Vagina (tissue), 2 donors: ENCODE measurements at regions not wholly inside any gene's neighbourhood (a gene's known extent, or its start where the extent isn't known, plus 50 kb on each side); places are given as distances from the start of the nearest gene placed in this dataset.
"Not testable (repeated sequence)": the region's sequence is repeated elsewhere in the genome, so short reads cannot be mapped to it uniquely, and the experiment has no call there.

ENCODE experiments used
- DNase-seq, 2 donors: peaks; one replicate each; pipeline ENCODE4 v3.0.0-alpha.2; 2017; ENCODE audit errors: extremely low spot score in 2 of 2
- H3K27ac ChIP-seq: fragments of 200-600 bp; sonication (generic); one replicate; pipeline ENCODE4 v1.5.1; 2019
- H3K27me3 ChIP-seq: fragments of 200-600 bp; sonication (generic); one replicate; pipeline ENCODE4 v1.5.1; 2019
- H3K36me3 ChIP-seq, 2 donors: fragments of 200-600 bp; sonication (generic); one replicate each; pipeline ENCODE4 v1.5.1; 2017 to 2019
- H3K4me1 ChIP-seq: fragments of 200-600 bp; sonication (generic); one replicate; pipeline ENCODE4 v1.5.1; 2019
- H3K4me3 ChIP-seq, 2 donors: fragments of 200-600 bp; sonication (generic); 1 replicate in 1 of 2; 2 replicates in 1 of 2; pipeline ENCODE4 v1.5.1; 2016 to 2019
- H3K9me3 ChIP-seq: fragments of 200-600 bp; sonication (generic); one replicate; pipeline ENCODE4 v1.5.1; 2019
- intact Hi-C: fragments of 100-400 bp; cut with DNase I; formaldehyde crosslinking; loops from one replicate; pipeline ENCODE4 v1.15.1; 2023

DNA sequence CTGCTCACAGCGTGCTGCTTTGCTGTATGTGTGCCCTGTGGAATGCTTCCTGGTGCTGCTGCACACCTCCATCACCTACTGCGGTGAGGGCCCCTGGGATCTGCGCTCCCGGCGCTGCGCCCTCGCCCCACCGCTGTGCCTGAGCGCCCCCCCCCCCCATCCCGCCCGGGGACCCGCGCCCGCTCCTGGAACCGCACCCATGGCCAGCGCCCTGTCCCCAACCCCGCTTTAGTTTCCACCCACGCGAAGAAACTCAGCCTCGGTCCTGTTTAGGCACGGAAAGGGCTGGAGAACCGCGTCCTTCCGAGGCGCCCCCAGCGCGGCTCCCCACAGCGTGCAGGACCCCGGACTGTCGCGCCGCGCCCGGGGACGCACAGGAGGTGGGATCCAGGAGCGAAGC lies 265.5 kb downstream of the POTEB3 start:
- H3K4me3 ChIP-seq, H3K27me3 ChIP-seq, intact Hi-C loops, H3K9me3 ChIP-seq, H3K27ac ChIP-seq, H3K36me3 ChIP-seq, H3K4me1 ChIP-seq, DNase-seq: not testable (repeated sequence)

DNA sequence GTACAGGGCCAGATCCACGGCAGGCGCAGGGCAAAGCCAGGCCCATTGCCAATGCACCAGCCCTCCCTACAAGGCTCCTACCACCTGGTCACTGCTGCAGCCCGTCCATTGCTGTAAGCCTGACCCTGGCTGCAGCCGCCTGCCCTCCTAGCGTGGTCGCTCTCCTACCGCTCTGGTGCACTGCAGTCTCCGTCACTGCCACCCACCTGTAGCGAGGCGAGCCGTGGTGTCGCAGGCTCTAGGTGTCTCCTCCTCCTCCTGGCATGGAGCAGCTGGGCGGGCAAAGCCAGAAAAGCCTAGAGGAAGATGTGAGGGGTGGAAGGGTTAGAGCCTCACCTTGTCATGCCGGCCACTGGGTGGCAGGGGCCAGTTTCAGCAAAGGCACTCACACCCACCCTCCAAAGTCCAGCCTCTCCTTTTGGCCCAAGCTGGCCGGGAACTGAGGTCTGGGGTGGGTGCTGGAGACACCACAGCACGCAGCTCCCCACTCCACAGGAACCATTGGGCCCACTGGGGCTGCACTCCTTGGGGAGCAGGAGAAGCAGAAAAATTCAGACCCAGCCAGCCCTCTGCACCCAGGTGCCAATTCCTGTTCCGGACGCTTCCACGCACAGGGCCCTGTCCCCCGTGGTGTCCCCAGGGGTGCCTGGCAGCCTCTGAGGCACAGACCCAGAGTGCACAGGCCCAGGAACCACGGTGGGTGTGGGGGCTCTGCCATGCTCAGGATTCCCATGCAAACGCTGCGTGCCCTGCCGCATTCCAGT lies 285.3 kb upstream of the POTEB2 start:
- H3K27ac ChIP-seq, H3K27me3 ChIP-seq, H3K4me3 ChIP-seq, intact Hi-C loops, H3K4me1 ChIP-seq, H3K36me3 ChIP-seq, DNase-seq, H3K9me3 ChIP-seq: not testable (repeated sequence)

DNA sequence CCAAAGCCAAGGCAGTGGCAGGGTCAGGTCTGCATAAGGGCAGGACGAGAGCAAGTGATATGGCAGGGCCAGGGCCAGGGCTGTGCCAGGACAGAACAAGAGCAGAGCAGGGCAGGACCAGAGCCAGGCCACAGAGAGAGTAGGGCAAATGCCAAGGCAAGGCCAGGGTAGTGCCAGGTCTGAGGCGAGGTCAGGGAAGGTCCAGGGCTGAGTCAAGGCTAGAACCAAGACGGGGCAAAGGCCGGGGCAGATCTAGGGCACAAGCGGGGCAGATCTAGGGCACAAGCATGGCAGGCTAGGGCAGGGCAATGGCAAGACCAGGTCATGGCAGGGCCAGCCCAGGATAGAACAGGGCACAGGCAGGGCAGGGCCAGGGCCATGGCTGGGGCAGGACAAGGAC lies 282.0 kb upstream of the POTEB2 start:
- H3K36me3 ChIP-seq, H3K4me1 ChIP-seq, H3K4me3 ChIP-seq, intact Hi-C loops, DNase-seq, H3K27ac ChIP-seq, H3K27me3 ChIP-seq, H3K9me3 ChIP-seq: not testable (repeated sequence)

DNA sequence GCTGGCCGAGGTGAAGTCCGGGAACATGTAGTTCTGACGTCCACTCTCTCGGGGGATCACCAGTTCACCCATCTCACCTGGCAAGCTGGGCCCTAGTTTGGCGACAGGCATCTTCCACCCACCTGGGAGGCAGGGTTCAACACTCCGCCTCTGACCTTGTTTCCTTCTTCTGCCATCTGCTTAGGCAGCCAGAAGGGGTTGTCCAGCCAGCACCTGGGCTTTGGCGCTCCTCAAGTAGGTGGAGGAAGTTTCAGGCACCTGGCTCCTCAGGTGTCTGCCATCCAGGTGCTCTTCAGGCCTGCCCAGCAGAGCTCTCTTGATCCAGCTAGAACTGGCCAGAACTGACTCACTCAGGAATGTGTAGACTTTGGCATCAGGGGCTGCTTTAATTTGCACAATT lies 267.8 kb upstream of the POTEB2 start:
- H3K4me1 ChIP-seq, intact Hi-C loops, H3K4me3 ChIP-seq, DNase-seq, H3K27ac ChIP-seq, H3K27me3 ChIP-seq, H3K36me3 ChIP-seq, H3K9me3 ChIP-seq: not testable (repeated sequence)

DNA sequence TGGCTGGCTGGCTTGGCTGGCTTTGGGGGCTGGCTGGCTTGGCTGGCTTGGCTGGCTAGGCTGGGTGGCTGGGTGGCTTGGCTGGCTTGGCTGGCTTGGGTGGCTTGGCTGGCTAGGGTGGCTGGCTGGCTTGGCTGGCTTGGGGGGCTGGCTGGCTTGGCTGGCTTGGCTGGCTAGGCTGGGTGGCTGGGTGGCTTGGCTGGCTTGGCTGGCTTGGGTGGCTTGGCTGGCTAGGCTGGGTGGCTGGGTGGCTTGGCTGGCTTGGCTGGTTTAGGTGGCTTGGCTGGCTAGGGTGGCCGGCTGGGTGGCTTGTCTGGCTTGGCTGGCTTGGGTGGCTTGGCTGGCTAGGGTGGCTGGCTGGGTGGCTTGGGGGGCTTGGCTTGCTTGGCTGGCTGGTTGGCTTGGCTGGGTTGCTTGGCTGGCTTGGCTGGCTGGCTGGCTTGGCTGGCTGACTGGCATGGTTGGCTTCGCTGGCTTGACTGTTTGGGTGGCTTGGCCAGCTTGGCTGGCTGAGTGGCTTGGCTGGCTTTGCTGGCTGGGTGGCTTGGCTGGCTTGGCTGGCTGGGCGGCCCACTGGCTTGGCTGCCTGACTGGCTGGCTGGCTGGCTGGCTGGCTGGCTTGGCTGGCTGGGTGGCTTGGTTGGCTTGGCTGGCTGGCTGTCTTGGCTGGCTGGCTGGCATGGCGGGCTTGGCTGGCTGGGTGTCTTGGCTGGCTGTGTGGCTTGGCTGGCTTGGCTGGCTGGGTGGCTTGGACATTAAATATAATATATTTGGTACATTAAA lies 246.3 kb upstream of the POTEB2 start:
- H3K27ac ChIP-seq, H3K36me3 ChIP-seq, H3K9me3 ChIP-seq, intact Hi-C loops, H3K4me3 ChIP-seq, H3K4me1 ChIP-seq, H3K27me3 ChIP-seq: not testable (repeated sequence)
- DNase-seq, result peak in 1 of 2 donors; percentile 97

DNA sequence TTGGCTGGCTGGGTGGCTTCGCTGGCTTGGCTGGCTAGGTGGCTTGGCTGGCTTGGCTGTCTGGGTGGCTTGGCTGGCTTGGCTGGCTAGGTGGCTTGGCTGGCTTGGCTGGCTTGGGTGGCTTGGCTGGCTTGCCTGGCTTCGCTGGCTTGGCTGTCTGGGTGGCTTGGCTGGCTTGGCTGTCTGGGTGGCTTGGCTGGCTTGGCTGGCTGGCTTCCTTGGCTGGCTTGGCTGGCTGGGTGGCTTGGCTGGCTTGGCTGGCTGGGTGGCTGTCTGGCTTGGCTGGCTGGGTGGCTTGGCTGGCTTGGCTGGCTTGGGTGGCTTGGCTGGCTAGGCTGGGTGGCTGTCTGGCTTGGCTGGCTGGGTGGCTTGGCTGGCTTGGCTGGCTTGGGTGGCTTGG lies 245.7 kb upstream of the POTEB2 start:
- intact Hi-C loops, H3K27me3 ChIP-seq, H3K9me3 ChIP-seq, H3K4me3 ChIP-seq, H3K4me1 ChIP-seq, H3K27ac ChIP-seq, H3K36me3 ChIP-seq: not testable (repeated sequence)
- peak in 1 of 2 donors; percentile 98 for DNase-seq

DNA sequence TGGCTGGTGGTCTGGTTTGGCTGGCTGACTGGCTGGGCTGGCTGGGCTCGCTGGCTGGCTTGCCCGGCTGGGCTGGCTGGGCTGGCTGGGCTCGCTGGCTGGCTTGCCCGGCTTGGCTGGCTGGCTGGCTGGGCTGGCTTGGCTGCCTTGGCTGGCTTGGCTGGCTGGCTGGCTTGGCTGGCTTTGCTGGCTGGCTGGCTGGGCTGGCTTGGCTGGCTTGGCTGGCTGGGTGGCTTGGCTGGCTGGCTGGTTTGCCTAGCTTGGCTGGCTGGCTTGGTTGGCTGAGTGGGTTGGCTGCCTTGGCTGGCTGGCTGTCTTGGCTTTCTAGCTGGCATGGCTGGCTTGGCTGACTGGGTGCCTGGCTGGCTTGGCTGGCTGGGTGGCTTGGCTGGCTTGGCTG lies 245.1 kb upstream of the POTEB2 start:
- intact Hi-C loops, H3K27me3 ChIP-seq, H3K9me3 ChIP-seq, H3K36me3 ChIP-seq, H3K4me1 ChIP-seq, H3K4me3 ChIP-seq, H3K27ac ChIP-seq, DNase-seq: not testable (repeated sequence)

DNA sequence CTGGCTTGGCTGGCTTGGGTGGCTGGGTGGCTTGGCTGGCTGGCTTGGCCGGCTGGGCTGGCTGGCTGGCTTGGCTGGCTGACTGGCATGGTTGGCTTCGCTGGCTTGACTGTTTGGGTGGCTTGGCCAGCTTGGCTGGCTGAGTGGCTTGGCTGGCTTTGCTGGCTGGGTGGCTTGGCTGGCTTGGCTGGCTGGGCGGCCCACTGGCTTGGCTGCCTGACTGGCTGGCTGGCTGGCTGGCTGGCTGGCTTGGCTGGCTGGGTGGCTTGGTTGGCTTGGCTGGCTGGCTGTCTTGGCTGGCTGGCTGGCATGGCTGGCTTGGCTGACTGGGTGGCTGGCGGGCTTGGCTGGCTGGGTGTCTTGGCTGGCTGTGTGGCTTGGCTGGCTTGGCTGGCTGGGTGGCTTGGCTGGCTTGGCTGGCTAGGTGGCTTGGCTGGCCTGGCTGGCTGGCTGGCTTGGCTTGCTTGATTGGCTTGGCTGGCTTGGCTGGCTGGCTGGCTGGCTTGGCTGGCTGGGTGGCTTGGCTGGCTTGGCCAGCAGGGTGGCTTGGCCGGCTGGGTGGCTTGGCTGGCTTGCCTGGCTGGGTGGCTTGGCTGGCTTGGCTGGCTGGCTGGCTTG lies 244.2 kb upstream of the POTEB2 start:
- H3K9me3 ChIP-seq, H3K27ac ChIP-seq, DNase-seq, intact Hi-C loops, H3K36me3 ChIP-seq, H3K27me3 ChIP-seq, H3K4me1 ChIP-seq, H3K4me3 ChIP-seq: not testable (repeated sequence)

DNA sequence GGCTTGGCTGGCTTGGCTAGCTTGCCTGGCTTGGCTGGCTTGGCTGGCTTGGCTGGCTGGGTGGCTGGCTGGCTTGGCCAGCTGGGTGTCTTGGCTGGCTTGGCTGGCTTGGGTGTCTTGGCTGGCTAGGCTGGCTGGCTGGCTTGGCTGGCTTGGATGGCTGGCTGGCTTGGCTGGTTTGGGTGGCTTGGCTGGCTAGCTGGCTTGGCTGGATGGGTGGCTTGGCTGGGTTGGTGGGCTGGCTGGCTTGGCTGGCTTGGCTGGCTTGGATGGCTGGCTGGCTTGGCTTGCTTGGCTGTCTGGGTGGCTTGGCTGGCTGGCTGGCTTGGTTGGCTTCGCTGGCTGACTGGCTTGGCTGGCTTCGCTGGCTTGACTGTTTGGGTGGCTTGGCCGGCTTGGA lies 242.3 kb upstream of the POTEB2 start:
- H3K9me3 ChIP-seq, H3K36me3 ChIP-seq, H3K27me3 ChIP-seq, H3K4me3 ChIP-seq, DNase-seq, H3K27ac ChIP-seq, intact Hi-C loops, H3K4me1 ChIP-seq: not testable (repeated sequence)

DNA sequence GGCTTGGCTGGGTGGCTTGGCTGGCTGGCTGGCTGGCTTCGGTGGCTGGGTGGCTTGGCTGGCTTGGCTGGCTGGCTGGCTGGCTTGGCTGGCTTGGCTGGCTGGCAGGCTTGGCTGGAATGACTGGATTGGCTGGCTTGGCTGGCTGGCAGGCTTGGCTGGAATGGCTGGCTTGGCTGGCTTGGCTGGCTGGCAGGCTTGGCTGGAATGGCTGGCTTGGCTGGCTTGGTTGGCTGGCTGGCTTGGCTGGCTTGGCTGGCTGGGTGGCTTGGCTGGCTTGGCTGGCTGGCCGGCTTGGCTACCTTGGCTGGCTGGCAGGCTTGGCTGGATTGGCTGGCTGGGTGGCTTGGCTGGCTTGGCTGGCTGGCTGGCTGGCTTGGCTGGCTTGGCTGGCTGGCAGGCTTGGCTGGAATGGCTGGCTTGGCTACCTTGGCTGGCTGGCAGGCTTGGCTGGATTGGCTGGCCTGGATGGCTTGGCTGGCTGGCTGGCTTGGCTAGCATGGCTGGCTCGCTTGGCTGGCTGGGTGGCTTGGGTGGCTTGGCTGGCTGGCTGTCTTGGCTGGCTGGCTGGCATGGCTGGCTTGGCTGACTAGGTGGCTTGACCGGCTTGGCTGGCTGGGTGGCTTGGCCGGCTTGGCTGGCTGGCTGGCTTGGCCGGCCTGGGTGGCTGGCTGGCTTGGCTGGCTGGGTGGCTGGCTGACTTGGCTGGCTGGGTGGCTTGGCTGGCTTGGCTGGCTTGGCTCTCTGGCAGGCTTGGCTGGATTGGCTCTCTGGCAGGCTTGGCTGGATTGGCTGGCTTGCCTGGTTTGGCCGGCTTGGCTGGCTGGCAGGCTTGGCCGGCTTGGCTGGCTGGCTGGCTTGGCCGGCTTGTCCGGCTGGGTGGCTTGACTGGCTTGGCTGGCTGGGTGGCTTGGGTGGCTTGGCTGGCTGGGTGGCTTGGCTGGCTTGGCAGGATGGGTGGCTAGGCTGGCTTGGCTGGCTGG lies 241.6 kb upstream of the POTEB2 start:
- H3K4me1 ChIP-seq, H3K27ac ChIP-seq, DNase-seq, H3K27me3 ChIP-seq, H3K4me3 ChIP-seq, intact Hi-C loops, H3K9me3 ChIP-seq, H3K36me3 ChIP-seq: not testable (repeated sequence)

DNA sequence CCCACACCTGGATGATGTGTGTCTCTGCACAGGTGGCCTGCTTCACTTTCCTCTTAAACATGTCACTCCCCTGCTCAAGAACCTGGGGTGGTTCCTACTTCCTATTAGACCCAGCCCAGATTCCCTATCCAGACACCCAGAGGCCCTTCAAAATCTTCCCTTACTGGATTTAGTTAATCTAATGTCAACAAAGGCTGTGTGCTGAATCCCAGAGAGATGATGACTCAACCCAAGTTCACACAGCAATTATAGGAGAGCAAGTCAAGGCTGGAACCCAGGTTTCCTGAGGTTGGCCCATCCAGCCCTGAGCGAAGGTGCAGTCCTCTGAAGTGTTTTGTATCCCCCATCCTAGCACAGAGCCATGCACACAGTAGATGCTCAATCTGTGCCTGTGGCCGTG lies 230.5 kb upstream of the POTEB2 start:
- H3K9me3 ChIP-seq, DNase-seq, intact Hi-C loops, H3K4me1 ChIP-seq, H3K36me3 ChIP-seq, H3K4me3 ChIP-seq, H3K27me3 ChIP-seq, H3K27ac ChIP-seq: not testable (repeated sequence)

DNA sequence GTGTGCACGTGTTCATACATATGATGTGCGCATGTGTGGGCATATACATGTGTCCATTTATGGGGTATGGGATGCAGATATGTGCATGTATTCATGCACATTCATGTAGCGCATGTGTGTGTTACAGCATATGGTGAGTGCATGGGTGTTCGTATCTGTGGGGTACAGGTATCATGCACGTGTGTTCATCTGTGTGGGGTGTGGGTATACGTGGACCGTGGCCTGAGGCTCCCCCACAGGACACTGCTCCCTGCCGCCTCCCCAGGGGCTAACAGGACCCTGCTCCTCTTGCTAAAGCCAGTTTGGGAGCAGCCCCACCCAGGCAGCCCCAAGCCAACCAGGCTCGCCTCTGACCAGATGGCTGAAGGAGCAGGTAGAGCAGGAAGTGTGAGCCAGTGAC lies 213.4 kb upstream of the POTEB2 start:
- H3K36me3 ChIP-seq, H3K4me3 ChIP-seq, H3K27ac ChIP-seq, H3K9me3 ChIP-seq, H3K4me1 ChIP-seq, DNase-seq, H3K27me3 ChIP-seq, intact Hi-C loops: not testable (repeated sequence)

DNA sequence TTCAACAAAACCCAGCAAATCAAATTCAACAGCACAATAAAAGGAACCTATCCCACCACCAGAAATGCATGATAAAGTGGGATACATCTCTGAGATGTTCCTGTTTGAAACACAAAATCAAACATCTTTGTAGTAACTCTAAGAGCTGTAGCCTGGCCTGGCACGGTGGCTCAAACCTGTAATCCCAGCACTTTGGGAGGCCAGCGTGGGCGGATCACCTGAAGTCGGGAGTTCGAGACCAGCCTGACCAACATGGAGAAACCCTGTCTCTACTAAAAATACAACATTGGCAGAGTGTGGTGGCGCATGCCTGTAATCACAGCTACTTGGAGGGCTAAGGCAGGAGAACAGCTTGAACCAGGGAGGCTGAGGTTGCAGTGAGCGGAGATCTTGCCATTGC lies 202.8 kb upstream of the POTEB2 start:
- H3K27ac ChIP-seq, H3K27me3 ChIP-seq, H3K4me1 ChIP-seq, H3K4me3 ChIP-seq, DNase-seq, intact Hi-C loops, H3K9me3 ChIP-seq, H3K36me3 ChIP-seq: not testable (repeated sequence)
